IMR-90 (cell line): ENCODE measurements at regions not wholly inside any gene's neighbourhood (a gene's known extent, or its start where the extent isn't known, plus 50 kb on each side); places are given as distances from the start of the nearest gene placed in this dataset.

Source experiments
- ATAC-seq: fragments of 200-7000 bp; cut with Tn5 transposase; 2 replicates; pipeline ENCODE4 v1.9.1; 2020; ENCODE audit warnings: low read depth, mild to moderate bottlenecking, moderate library complexity
- BruUV-seq: library from RNA; stranded (reverse); fragments of 400-500 nt; replicated peaks from 2 replicates; lab custom pipeline; 2021; lab: Mats Ljungman, UMichigan
- CTCF ChIA-PET: fragments of 300-600 bp; formaldehyde crosslinking; extraction: SDS; loops from one replicate; lab custom pipeline; 2021; ENCODE audit warnings: antibody characterized with exemption; lab: Yijun Ruan, JAX
- POLR2A ChIA-PET: fragments of 300-600 bp; sonication (Branson Sonifier 250); formaldehyde crosslinking; loops from one replicate; lab custom pipeline; 2022; ENCODE audit warnings: antibody characterized with exemption; ENCODE audit not compliant: unreplicated experiment; lab: Charles Lee
- DNase-seq: peaks from one replicate; pipeline ENCODE4 v3.0.0; 2013
- H2AFZ ChIP-seq: replicated peaks from 2 replicates; pipeline ENCODE3; 2013; ENCODE audit warnings: low read length, mild to moderate bottlenecking; ENCODE audit not compliant: poor library complexity
- H2AK5ac ChIP-seq: 2 replicates; pipeline ENCODE4 v1.6.1; 2013; ENCODE audit warnings: low read depth, low read length, inconsistent platforms
- H2AK9ac ChIP-seq: replicated peaks from 2 replicates; pipeline ENCODE3; 2013; ENCODE audit warnings: mild to moderate bottlenecking, low read depth, low read length, moderate library complexity; ENCODE audit not compliant: poor library complexity
- H2BK120ac ChIP-seq: 2 replicates; pipeline ENCODE4 v1.6.1; 2013; ENCODE audit warnings: low read depth, low read length, inconsistent platforms
- H2BK15ac ChIP-seq: 3 replicates; pipeline ENCODE4 v1.6.1; 2013; ENCODE audit warnings: low read depth, low read length, inconsistent platforms
- H2BK20ac ChIP-seq: 2 replicates; pipeline ENCODE4 v1.6.1; 2013; ENCODE audit warnings: low read depth, mild to moderate bottlenecking, inconsistent platforms, low read length, moderate library complexity
- H2BK5ac ChIP-seq: 2 replicates; pipeline ENCODE4 v1.6.1; 2013; ENCODE audit warnings: mild to moderate bottlenecking, low read depth, low read length, inconsistent platforms; ENCODE audit not compliant: poor library complexity, severe bottlenecking
- H3K14ac ChIP-seq: replicated peaks from 2 replicates; pipeline ENCODE4 v1.6.1; 2013; ENCODE audit warnings: low read depth, low read length, inconsistent platforms
- H3K18ac ChIP-seq: 2 replicates; pipeline ENCODE4 v1.6.1; 2013; ENCODE audit warnings: low read depth, low read length, control low read depth
- H3K23ac ChIP-seq: 2 replicates; pipeline ENCODE4 v1.6.1; 2013; ENCODE audit warnings: low read depth, low read length, inconsistent platforms
- H3K27ac ChIP-seq: 2 replicates; pipeline ENCODE4 v1.5.1; 2013; ENCODE audit warnings: mild to moderate bottlenecking, control low read depth, low read length; ENCODE audit not compliant: insufficient read depth
- H3K27me3 ChIP-seq: 2 replicates; pipeline ENCODE4 v1.6.1; 2013; ENCODE audit warnings: low read length; ENCODE audit not compliant: control insufficient read depth, insufficient read depth
- H3K36me3 ChIP-seq: 2 replicates; pipeline ENCODE4 v1.6.1; 2013; ENCODE audit warnings: low read length, mixed read lengths; ENCODE audit not compliant: control insufficient read depth, insufficient read depth
- H3K4ac ChIP-seq: 2 replicates; pipeline ENCODE4 v1.6.1; 2013; ENCODE audit warnings: low read depth, low read length, inconsistent platforms
- H3K4me1 ChIP-seq: 2 replicates; pipeline ENCODE4 v1.6.1; 2013; ENCODE audit warnings: low read length, mixed read lengths; ENCODE audit not compliant: control insufficient read depth, insufficient read depth
- H3K4me2 ChIP-seq: 2 replicates; pipeline ENCODE4 v1.6.1; 2013; ENCODE audit warnings: low read depth, mild to moderate bottlenecking, control low read depth, low read length, moderate library complexity
- H3K4me3 ChIP-seq: 2 replicates; pipeline ENCODE4 v1.5.1; 2013; ENCODE audit warnings: low read depth, mild to moderate bottlenecking, control low read depth, low read length, moderate library complexity; ENCODE audit not compliant: insufficient read depth
- H3K56ac ChIP-seq: 2 replicates; pipeline ENCODE4 v1.6.1; 2013; ENCODE audit warnings: low read length, inconsistent platforms; ENCODE audit not compliant: insufficient read depth; ENCODE audit errors: extremely low read depth
- H3K79me1 ChIP-seq, 2 experiments: 2 replicates each; pipeline ENCODE4 v1.6.1; 2013; ENCODE audit warnings: low read length in 2 of 2, inconsistent platforms in 1 of 2, low read depth in 1 of 2
- H3K9ac ChIP-seq: 2 replicates; pipeline ENCODE4 v1.6.1; 2013; ENCODE audit warnings: low read depth, low read length, control low read depth
- H3K9me1 ChIP-seq: 2 replicates; pipeline ENCODE4 v1.6.1; 2013; ENCODE audit warnings: low read length, inconsistent platforms; ENCODE audit not compliant: insufficient read depth
- H3K9me3 ChIP-seq: 2 replicates; pipeline ENCODE4 v1.6.1; 2013; ENCODE audit warnings: low read length; ENCODE audit not compliant: control insufficient read depth, insufficient read depth
- H4K20me1 ChIP-seq: 2 replicates; pipeline ENCODE4 v1.6.1; 2013; ENCODE audit warnings: low read length, inconsistent platforms; ENCODE audit not compliant: insufficient read depth
- H4K5ac ChIP-seq: 2 replicates; pipeline ENCODE4 v1.6.1; 2013; ENCODE audit warnings: mild to moderate bottlenecking, low read depth, low read length, control low read depth
- H4K8ac ChIP-seq, 2 experiments: 2 replicates each; pipeline ENCODE4 v1.6.1; 2013; ENCODE audit warnings: low read depth in 2 of 2, low read length in 2 of 2, control low read depth in 1 of 2, inconsistent platforms in 1 of 2
- H4K91ac ChIP-seq: 2 replicates; pipeline ENCODE4 v1.6.1; 2013; ENCODE audit warnings: low read depth, low read length, inconsistent platforms; ENCODE audit not compliant: insufficient read depth
- BHLHE40 ChIP-seq: fragments of 150-350 bp; IDR thresholded peaks from 2 replicates; pipeline ENCODE4 v1.6.1; 2016; ENCODE audit warnings: mild to moderate bottlenecking, low read depth, low read length
- CHD1 ChIP-seq: IDR thresholded peaks from 2 replicates; pipeline ENCODE4 v1.6.1; 2012; ENCODE audit warnings: low read depth, low read length, improper control_type of control experiment
- FOS ChIP-seq: fragments of 150-350 bp; IDR thresholded peaks from 2 replicates; pipeline ENCODE4 v1.6.1; 2016; ENCODE audit warnings: low read depth, low read length
- MAFK ChIP-seq: IDR thresholded peaks from 2 replicates; pipeline ENCODE4 v1.6.1; 2012; ENCODE audit warnings: low read depth, low read length, improper control_type of control experiment
- MAZ ChIP-seq: IDR thresholded peaks from 2 replicates; pipeline ENCODE4 v1.6.1; 2012; ENCODE audit warnings: low read depth, mild to moderate bottlenecking, low read length, improper control_type of control experiment, moderate library complexity, borderline replicate concordance
- NFE2L2 ChIP-seq: fragments of 150-350 bp; IDR thresholded peaks from 2 replicates; pipeline ENCODE4 v1.6.1; 2016; ENCODE audit warnings: low read depth, mild to moderate bottlenecking, low read length
- POLR2A ChIP-seq: IDR thresholded peaks from 2 replicates; pipeline ENCODE4 v1.6.1; 2012; ENCODE audit warnings: mild to moderate bottlenecking, low read depth, low read length
- RAD21 ChIP-seq: IDR thresholded peaks from 2 replicates; pipeline ENCODE4 v1.6.1; 2012; ENCODE audit warnings: low read length, improper control_type of control experiment
- RCOR1 ChIP-seq: IDR thresholded peaks from 2 replicates; pipeline ENCODE4 v1.6.1; 2012; ENCODE audit warnings: mild to moderate bottlenecking, low read length, improper control_type of control experiment; ENCODE audit not compliant: insufficient replicate concordance
- RFX5 ChIP-seq: IDR thresholded peaks from 2 replicates; pipeline ENCODE4 v1.8.0; 2012; ENCODE audit warnings: low read depth, mild to moderate bottlenecking, low read length, moderate library complexity
- SMC3 ChIP-seq: fragments of 150-350 bp; IDR thresholded peaks from 2 replicates; pipeline ENCODE4 v1.6.1; 2016; ENCODE audit warnings: low read depth, mild to moderate bottlenecking, antibody characterized with exemption, low read length, moderate library complexity
- WGBS, 2 experiments: methylation state at CpG; one replicate each; pipeline versions ENCODE4 v1.1.5 to v1.1.7; 2013; ENCODE audit warnings: missing lambda C conversion rate in 2 of 2; ENCODE audit not compliant: insufficient read length in 1 of 2; ENCODE audit errors: extremely low coverage in 2 of 2; 5-methylcytosine and 5-hydroxymethylcytosine counted together
- dilution Hi-C: fragments of 300-500 bp; cut with HindIII; formaldehyde crosslinking; loops from one replicate; pipeline ENCODE4 v1.14.3; 2018; ENCODE audit warnings: low sequenced_read_pairs; ENCODE audit not compliant: unreplicated experiment
- in situ Hi-C: fragments of 300-500 bp; cut with MboI; formaldehyde crosslinking; loops from 3 replicates; pipeline ENCODE4 v1.14.3; 2019; ENCODE audit warnings: low sequenced_read_pairs, inconsistent platforms, mixed read lengths
- intact Hi-C: fragments of 100-400 bp; cut with micrococcal nuclease; formaldehyde crosslinking; loops from 2 replicates; pipeline ENCODE4 v1.10.0; 2022
- TF ChIP-seq, protein P1 (sequence below): fragments of 150-350 bp; IDR thresholded peaks from 2 replicates; pipeline ENCODE4 v1.6.1; 2017; ENCODE audit warnings: mild to moderate bottlenecking, antibody characterized with exemption, low read length, low read depth

DNA sequence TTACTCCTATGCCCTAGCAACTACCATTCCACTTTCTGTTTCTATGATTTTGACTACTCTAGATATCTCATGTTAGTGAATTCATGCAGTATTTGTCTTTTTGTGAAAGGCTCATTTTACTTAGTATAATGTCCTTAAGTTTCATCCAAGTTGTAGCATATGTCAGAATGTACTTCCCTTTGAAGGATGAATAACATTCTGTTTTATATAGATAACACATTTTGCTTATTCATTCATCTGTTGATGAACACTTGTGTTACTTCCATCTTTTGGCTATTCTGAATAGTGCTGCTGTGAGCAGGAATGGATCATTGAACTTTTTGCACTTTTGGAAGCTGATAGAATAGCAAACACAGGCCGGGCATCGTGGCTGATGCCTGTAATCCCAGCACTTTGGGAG lies 140.2 kb upstream of the MYO10 start:
- Histone ChIP-seq H3K79me1 (no peaks in the 10 kb centered on the region), H3K27me3 (no peaks in the 10 kb centered on the region), H3K14ac (no peak overlapping the region), H3K36me3 (no peaks in the 10 kb centered on the region), H3K4me2 (no peak overlapping the region), H3K56ac (no peak overlapping the region), H2BK120ac (no peak overlapping the region), H3K9ac (no peak overlapping the region), H2BK20ac (no peak overlapping the region), H4K91ac (no peak overlapping the region), H3K23ac (no peak overlapping the region), H4K20me1 (no peaks in the 10 kb centered on the region), H3K4me1 (no peaks in the 10 kb centered on the region; the same call in 1 of the 2 replicates), H4K5ac (no peak overlapping the region), H2AK5ac (no peak overlapping the region), H2AK9ac (no peak overlapping the region), H2BK15ac (no peak overlapping the region), H3K9me3 (no peaks in the 10 kb centered on the region), H3K18ac (no peak overlapping the region), H2BK5ac (no peak overlapping the region), H3K9me1 (no peaks in the 10 kb centered on the region), H2AFZ (no peak overlapping the region), H3K27ac (no peak overlapping the region), H4K8ac (no peak overlapping the region), H3K4ac (no peak overlapping the region), H3K4me3 (no peak overlapping the region)
- DNase-seq (no peak), ATAC-seq (no peak)
- intact Hi-C loops, result no loop called here
- BruUV-seq, result no TSS peak
- in situ Hi-C loops, result no loop called here
- CTCF ChIA-PET, result no interaction called here
- POLR2A ChIA-PET, result no interaction called here
- no peak for TF ChIP-seq POLR2A
- TF ChIP-seq CHD1, result no peak
- TF ChIP-seq SMC3, result no peak
- TF ChIP-seq BHLHE40, result no peak
- no peak for TF ChIP-seq FOS
- TF ChIP-seq, protein P1, sequence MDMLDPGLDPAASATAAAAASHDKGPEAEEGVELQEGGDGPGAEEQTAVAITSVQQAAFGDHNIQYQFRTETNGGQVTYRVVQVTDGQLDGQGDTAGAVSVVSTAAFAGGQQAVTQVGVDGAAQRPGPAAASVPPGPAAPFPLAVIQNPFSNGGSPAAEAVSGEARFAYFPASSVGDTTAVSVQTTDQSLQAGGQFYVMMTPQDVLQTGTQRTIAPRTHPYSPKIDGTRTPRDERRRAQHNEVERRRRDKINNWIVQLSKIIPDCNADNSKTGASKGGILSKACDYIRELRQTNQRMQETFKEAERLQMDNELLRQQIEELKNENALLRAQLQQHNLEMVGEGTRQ, result no peak
- TF ChIP-seq MAFK, result no peak
- no peak for TF ChIP-seq RFX5
- no peak for TF ChIP-seq RCOR1
- TF ChIP-seq RAD21, result no peak
- no peak for TF ChIP-seq MAZ
- no peak for TF ChIP-seq NFE2L2
- dilution Hi-C loops, result no loop called here
- WGBS, 2 experiments, result 73% methylated on average over 2 of the region's 2 CpGs; no CpG with 5 or more reads in 1 of the 2 experiments
